Adrenal gland (tissue), 5 donors: ENCODE measurements at regions not wholly inside any gene's neighbourhood (a gene's known extent, or its start where the extent isn't known, plus 50 kb on each side); places are given as distances from the start of the nearest gene placed in this dataset.

ENCODE experiments used
- CTCF ChIP-seq, 6 experiments: fragments of 450-650 bp in 4 of 6; fragments of 200-600 bp in 2 of 6; sonication (generic) in 1 of 6; IDR thresholded peaks; 1 replicate in 5 of 6; 2 replicates in 1 of 6; pipeline versions ENCODE4 v1.5.1 to v1.8.0; 2016 to 2021; ENCODE audit warnings: antibody characterized with exemption in 6 of 6, mild to moderate bottlenecking in 2 of 6, moderate library complexity in 1 of 6
- POLR2A ChIP-seq, 2 donors: fragments of 450-650 bp; IDR thresholded peaks; one replicate each; pipeline ENCODE4 v1.6.1; 2017; ENCODE audit warnings: antibody characterized with exemption in 2 of 2, mild to moderate bottlenecking in 2 of 2, moderate library complexity in 1 of 2
- donor health status: DM: no; HTN: no; CAD: no.

GRCh38 chr10:2948127-2948854 lies 119.1 kb upstream of the PFKP start:
- TF ChIP-seq CTCF (IDR thresholded peaks at IDR 0.05) (no peak), POLR2A (IDR thresholded peaks at IDR 0.05) (no peak)
